ENCODE measurements at regions not wholly inside any gene's neighbourhood (a gene's known extent, or its start where the extent isn't known, plus 50 kb on each side); places are given as distances from the start of the nearest gene placed in this dataset.

GRCh38 chr12:69130064-69130463 lies 109.3 kb upstream of the CPSF6 start:
- no peak overlapping the region for H3K4me3 Mint-ChIP-seq
- H3K4me1 Mint-ChIP-seq, result peaks cover 35% of the 10 kb centered on the region
- ATAC-seq, result peak; percentile 73
- H3K27me3 Mint-ChIP-seq (ENCODE audit: low read depth), result no peaks in the 10 kb centered on the region; the same call in 1 of the 2 replicates
- TF ChIP-seq, protein P1, sequence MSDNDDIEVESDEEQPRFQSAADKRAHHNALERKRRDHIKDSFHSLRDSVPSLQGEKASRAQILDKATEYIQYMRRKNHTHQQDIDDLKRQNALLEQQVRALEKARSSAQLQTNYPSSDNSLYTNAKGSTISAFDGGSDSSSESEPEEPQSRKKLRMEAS (CRISPR knock-in tag; IDR thresholded peaks at IDR 0.05), result no peak
- TF ChIP-seq CDX4 (CRISPR knock-in tag; IDR thresholded peaks at IDR 0.05; ENCODE audit: borderline replicate concordance) (no peak), NR3C1 (CRISPR knock-in tag; conservative IDR thresholded peaks at IDR 0.05; ENCODE audit: low read depth) (no peak), ATF1 (CRISPR knock-in tag; IDR thresholded peaks at IDR 0.05) (no peak), ZNF121 (CRISPR knock-in tag; IDR thresholded peaks at IDR 0.05) (no peak)
- peaks cover 4% of the 10 kb centered on the region for H3K9me3 Mint-ChIP-seq
- H3K27ac Mint-ChIP-seq, result no peak overlapping the region
- no peaks in the 10 kb centered on the region for H3K36me3 Mint-ChIP-seq
- DNase-seq (ENCODE audit: low spot score), result no peak
- POLR2A ChIA-PET, result no interaction called here
- CTCF ChIA-PET, result interaction anchor here (0.6 to 1.6 kb wide), 12 partner anchors 13 to 465 kb away, joined by 3 to 9 read pairs (median 3); no protein-coding TSS in a partner anchor

DNA sequence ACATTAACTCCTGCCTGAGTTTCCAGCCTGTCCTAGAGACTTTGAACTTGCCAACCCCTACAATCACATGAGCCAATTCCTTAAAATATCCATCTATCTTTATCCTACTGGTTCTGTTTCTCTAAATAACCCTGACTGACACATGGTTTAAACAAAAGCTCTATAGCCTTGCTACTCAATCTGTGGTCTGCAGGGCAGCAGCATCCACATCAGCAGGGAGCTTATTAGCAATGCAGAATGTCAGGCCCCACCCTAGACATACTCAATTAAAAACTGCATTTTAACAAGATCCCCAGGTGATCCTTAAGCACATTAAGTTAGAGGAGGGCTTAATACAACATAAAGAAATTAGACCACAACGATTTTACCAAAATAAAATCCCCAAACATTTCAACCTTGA lies 108.3 kb upstream of the CPSF6 start:
- peak; percentile 83 for ATAC-seq
- Mint-ChIP-seq H3K27ac (no peak overlapping the region), H3K27me3 (ENCODE audit: low read depth) (no peaks in the 10 kb centered on the region; the same call in 1 of the 2 replicates), H3K36me3 (no peaks in the 10 kb centered on the region), H3K9me3 (peaks cover 10% of the 10 kb centered on the region), H3K4me3 (no peak overlapping the region), H3K4me1 (peaks cover 25% of the 10 kb centered on the region)
- ChIA-PET POLR2A (no interaction called here), CTCF (interaction anchor here (0.6 to 0.9 kb wide), 4 partner anchors 9 to 199 kb away, joined by 3 to 4 read pairs (median 4); no protein-coding TSS in a partner anchor)
- no peak for DNase-seq (ENCODE audit: low spot score)
- TF ChIP-seq CREM (CRISPR knock-in tag; IDR thresholded peaks at IDR 0.05), result no peak
- no peak for TF ChIP-seq NFYB (CRISPR knock-in tag; conservative IDR thresholded peaks at IDR 0.05; ENCODE audit: low read depth)
- no peak for TF ChIP-seq NFATC4 (CRISPR knock-in tag; IDR thresholded peaks at IDR 0.05)

- TF ChIP-seq CDX4 (CRISPR knock-in tag; IDR thresholded peaks at IDR 0.05; ENCODE audit: borderline replicate concordance) (no peak), FOXP4 (CRISPR knock-in tag; IDR thresholded peaks at IDR 0.05) (no peak), HMGA2 (CRISPR knock-in tag; IDR thresholded peaks at IDR 0.05) (no peak), MYBL2 (CRISPR knock-in tag; IDR thresholded peaks at IDR 0.05) (no peak)
- TF ChIP-seq, protein P2, sequence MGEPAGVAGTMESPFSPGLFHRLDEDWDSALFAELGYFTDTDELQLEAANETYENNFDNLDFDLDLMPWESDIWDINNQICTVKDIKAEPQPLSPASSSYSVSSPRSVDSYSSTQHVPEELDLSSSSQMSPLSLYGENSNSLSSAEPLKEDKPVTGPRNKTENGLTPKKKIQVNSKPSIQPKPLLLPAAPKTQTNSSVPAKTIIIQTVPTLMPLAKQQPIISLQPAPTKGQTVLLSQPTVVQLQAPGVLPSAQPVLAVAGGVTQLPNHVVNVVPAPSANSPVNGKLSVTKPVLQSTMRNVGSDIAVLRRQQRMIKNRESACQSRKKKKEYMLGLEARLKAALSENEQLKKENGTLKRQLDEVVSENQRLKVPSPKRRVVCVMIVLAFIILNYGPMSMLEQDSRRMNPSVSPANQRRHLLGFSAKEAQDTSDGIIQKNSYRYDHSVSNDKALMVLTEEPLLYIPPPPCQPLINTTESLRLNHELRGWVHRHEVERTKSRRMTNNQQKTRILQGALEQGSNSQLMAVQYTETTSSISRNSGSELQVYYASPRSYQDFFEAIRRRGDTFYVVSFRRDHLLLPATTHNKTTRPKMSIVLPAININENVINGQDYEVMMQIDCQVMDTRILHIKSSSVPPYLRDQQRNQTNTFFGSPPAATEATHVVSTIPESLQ (CRISPR knock-in tag; IDR thresholded peaks at IDR 0.05), result no peak
- TF ChIP-seq, protein P3, sequence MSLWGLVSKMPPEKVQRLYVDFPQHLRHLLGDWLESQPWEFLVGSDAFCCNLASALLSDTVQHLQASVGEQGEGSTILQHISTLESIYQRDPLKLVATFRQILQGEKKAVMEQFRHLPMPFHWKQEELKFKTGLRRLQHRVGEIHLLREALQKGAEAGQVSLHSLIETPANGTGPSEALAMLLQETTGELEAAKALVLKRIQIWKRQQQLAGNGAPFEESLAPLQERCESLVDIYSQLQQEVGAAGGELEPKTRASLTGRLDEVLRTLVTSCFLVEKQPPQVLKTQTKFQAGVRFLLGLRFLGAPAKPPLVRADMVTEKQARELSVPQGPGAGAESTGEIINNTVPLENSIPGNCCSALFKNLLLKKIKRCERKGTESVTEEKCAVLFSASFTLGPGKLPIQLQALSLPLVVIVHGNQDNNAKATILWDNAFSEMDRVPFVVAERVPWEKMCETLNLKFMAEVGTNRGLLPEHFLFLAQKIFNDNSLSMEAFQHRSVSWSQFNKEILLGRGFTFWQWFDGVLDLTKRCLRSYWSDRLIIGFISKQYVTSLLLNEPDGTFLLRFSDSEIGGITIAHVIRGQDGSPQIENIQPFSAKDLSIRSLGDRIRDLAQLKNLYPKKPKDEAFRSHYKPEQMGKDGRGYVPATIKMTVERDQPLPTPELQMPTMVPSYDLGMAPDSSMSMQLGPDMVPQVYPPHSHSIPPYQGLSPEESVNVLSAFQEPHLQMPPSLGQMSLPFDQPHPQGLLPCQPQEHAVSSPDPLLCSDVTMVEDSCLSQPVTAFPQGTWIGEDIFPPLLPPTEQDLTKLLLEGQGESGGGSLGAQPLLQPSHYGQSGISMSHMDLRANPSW (CRISPR knock-in tag; conservative IDR thresholded peaks at IDR 0.05; ENCODE audit: low read depth), result no peak
- TF ChIP-seq, protein P4, sequence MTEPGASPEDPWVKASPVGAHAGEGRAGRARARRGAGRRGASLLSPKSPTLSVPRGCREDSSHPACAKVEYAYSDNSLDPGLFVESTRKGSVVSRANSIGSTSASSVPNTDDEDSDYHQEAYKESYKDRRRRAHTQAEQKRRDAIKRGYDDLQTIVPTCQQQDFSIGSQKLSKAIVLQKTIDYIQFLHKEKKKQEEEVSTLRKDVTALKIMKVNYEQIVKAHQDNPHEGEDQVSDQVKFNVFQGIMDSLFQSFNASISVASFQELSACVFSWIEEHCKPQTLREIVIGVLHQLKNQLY (CRISPR knock-in tag; IDR thresholded peaks at IDR 0.05), result no peak
- Mint-ChIP-seq H3K27ac (no peak overlapping the region), H3K36me3 (peaks cover 40% of the 10 kb centered on the region), H3K9me3 (peaks cover 54% of the 10 kb centered on the region), H3K27me3 (ENCODE audit: low read depth) (peaks cover 4% of the 10 kb centered on the region; the same call in 1 of the 2 replicates), H3K4me3 (no peak overlapping the region), H3K4me1 (no peaks in the 10 kb centered on the region; the same call in 1 of the 2 replicates)
- DNase-seq (ENCODE audit: low spot score) (no peak), ATAC-seq (no peak)
- ChIA-PET CTCF (no interaction called here), POLR2A (no interaction called here)
Observed at GRCh38 chr12:69136931-69137613, 102.3 kb upstream of the CPSF6 start.
